ENCODE measurements at regions not wholly inside any gene's neighbourhood (a gene's known extent, or its start where the extent isn't known, plus 50 kb on each side); places are given as distances from the start of the nearest gene placed in this dataset.

DNA sequence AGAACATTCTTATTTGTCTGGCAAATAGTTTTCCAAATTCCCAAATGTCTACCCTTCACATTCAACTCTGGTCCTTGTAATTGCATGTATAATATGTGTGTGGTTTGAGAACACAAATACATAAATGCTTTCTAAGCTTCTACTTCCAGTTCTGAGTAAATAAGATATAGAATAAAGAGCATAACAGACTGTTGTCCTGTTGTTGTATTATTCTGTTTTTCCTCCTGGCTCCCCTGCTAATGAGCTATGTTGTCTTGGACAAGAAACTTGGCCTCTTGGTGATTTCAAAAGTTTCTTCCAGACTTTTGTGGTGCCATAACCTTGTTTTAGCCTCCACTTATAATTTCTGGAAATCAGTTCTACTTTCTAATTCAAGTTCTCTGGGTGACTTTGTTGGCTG is 75.3 kb upstream of the USP38 start:
- intact Hi-C loops (cut with DNase I; ENCODE audit: low total_unique reads) (no loop called here), in situ Hi-C loops (cut with MboI; ENCODE audit: low sequenced_read_pairs in 4 of 4) (no loop called here)
- Histone ChIP-seq H3K9me3 (no peaks in the 10 kb centered on the region), H3K4me1 (no peaks in the 10 kb centered on the region), H3K4me3 (no peak overlapping the region), H3K36me3 (no peaks in the 10 kb centered on the region), H3K27ac (no peak overlapping the region), H3K27me3 (no peaks in the 10 kb centered on the region)
- TF ChIP-seq, protein P1, sequence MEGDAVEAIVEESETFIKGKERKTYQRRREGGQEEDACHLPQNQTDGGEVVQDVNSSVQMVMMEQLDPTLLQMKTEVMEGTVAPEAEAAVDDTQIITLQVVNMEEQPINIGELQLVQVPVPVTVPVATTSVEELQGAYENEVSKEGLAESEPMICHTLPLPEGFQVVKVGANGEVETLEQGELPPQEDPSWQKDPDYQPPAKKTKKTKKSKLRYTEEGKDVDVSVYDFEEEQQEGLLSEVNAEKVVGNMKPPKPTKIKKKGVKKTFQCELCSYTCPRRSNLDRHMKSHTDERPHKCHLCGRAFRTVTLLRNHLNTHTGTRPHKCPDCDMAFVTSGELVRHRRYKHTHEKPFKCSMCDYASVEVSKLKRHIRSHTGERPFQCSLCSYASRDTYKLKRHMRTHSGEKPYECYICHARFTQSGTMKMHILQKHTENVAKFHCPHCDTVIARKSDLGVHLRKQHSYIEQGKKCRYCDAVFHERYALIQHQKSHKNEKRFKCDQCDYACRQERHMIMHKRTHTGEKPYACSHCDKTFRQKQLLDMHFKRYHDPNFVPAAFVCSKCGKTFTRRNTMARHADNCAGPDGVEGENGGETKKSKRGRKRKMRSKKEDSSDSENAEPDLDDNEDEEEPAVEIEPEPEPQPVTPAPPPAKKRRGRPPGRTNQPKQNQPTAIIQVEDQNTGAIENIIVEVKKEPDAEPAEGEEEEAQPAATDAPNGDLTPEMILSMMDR (IDR thresholded peaks at IDR 0.05 in 4 of 5, conservative IDR thresholded peaks at IDR 0.05 in 1 of 5), result no peak
- TF ChIP-seq POLR2A (IDR thresholded peaks at IDR 0.05), result no peak
- DNase-seq, result no peak
- no peak for ATAC-seq

DNA sequence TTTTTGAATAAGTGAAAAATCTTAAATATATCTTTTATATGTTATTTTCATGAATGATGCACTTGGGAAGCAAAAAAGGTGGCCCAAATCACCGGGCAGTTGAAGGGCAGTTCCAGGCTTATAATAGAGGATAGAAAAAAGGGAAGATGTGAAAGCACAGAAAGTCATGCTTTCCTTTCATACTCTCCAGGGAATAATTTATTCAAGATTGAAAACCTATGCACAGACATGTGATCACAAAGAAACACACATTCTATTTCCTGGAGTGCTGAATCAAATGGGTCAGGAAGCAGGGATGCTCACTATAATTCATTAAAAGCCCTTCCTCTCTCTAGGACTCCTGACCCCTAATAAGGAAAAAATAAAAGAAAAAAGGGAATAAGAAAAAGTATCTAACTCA is 66.1 kb upstream of the USP38 start:
- H3K36me3 ChIP-seq, result no peaks in the 10 kb centered on the region
- H3K4me1 ChIP-seq, result no peaks in the 10 kb centered on the region
- H3K4me3 ChIP-seq, result no peak overlapping the region
- intact Hi-C loops (cut with DNase I; ENCODE audit: low total_unique reads) (no loop called here), in situ Hi-C loops (cut with MboI; ENCODE audit: low sequenced_read_pairs in 4 of 4) (no loop called here)
- H3K9me3 ChIP-seq, result no peaks in the 10 kb centered on the region
- DNase-seq (no peak), ATAC-seq (no peak)
- H3K27me3 ChIP-seq, result no peaks in the 10 kb centered on the region
- no peak overlapping the region for H3K27ac ChIP-seq
- TF ChIP-seq, protein P1 (IDR thresholded peaks at IDR 0.05 in 4 of 5, conservative IDR thresholded peaks at IDR 0.05 in 1 of 5), result no peak
- TF ChIP-seq POLR2A (IDR thresholded peaks at IDR 0.05), result no peak

DNA sequence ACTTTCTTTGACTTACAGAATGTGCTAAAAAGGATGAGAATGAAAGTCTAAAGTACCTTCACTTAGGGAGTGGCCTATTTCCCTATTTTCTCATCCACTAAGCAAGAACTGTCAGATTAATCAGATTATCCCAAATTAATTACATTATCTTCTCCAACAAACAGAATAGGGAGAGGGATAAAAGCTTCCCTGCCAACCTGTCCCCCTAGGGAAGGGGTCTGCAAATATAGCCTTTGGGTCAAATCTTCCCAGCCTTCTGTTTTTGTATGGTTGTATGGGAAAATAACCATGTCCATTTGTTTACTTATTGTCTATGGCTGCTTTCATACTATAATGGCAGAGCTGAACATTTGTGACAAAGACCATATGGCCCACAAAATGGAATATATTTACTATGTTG is 57.1 kb upstream of the USP38 start:
- TF ChIP-seq POLR2A (IDR thresholded peaks at IDR 0.05), result no peak
- TF ChIP-seq, protein P1 (IDR thresholded peaks at IDR 0.05 in 4 of 5, conservative IDR thresholded peaks at IDR 0.05 in 1 of 5), result no peak
- H3K27me3 ChIP-seq, result no peaks in the 10 kb centered on the region
- H3K4me1 ChIP-seq, result no peaks in the 10 kb centered on the region
- no peak overlapping the region for H3K4me3 ChIP-seq
- H3K36me3 ChIP-seq, result no peaks in the 10 kb centered on the region
- ATAC-seq (no peak), DNase-seq (no peak)
- in situ Hi-C loops (cut with MboI; ENCODE audit: low sequenced_read_pairs in 4 of 4), result no loop called here
- intact Hi-C loops (cut with DNase I; ENCODE audit: low total_unique reads), result no loop called here
- no peak overlapping the region for H3K27ac ChIP-seq
- no peaks in the 10 kb centered on the region for H3K9me3 ChIP-seq

DNA sequence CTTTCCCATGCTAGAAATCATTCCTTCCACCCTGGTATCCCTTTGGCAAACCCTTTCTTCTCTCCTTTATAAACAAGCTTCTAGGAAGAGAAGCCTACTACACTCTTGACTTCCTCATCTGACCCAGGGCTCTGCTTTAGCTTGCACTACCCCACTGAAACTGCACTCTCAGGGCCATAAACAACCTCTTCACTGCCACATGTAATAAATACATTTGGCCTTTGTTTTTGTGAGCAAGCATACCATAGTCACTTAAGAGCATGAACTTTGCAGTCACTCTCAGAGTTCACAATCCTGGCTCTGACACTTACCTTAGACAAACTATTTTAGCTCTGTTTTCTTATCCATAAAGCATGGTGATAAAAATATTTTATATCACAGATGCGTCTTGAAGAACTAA is 50.7 kb upstream of the USP38 start:
- Histone ChIP-seq H3K4me1 (no peaks in the 10 kb centered on the region), H3K27me3 (no peaks in the 10 kb centered on the region), H3K4me3 (no peak overlapping the region), H3K36me3 (no peaks in the 10 kb centered on the region), H3K9me3 (no peaks in the 10 kb centered on the region), H3K27ac (no peak overlapping the region)
- DNase-seq (no peak), ATAC-seq (no peak)
- intact Hi-C loops (cut with DNase I; ENCODE audit: low total_unique reads) (no loop called here), in situ Hi-C loops (cut with MboI; ENCODE audit: low sequenced_read_pairs in 4 of 4) (no loop called here)
- no peak for TF ChIP-seq POLR2A (IDR thresholded peaks at IDR 0.05)
- TF ChIP-seq, protein P1 (IDR thresholded peaks at IDR 0.05 in 4 of 5, conservative IDR thresholded peaks at IDR 0.05 in 1 of 5), result no peak

All from gastrocnemius medialis (tissue), 4 donors.